Mesendoderm (in vitro differentiated cells): ENCODE measurements at regions not wholly inside any gene's neighbourhood (a gene's known extent, or its start where the extent isn't known, plus 50 kb on each side); places are given as distances from the start of the nearest gene placed in this dataset.

Experiments
- DNase-seq: peaks from one replicate; pipeline ENCODE4 v3.0.0; 2013
- H2AK5ac ChIP-seq: 2 replicates; pipeline ENCODE4 v1.6.1; 2013; ENCODE audit warnings: low read length, inconsistent platforms
- H2BK120ac ChIP-seq: 2 replicates; pipeline ENCODE4 v1.6.1; 2013; ENCODE audit warnings: low read depth, mild to moderate bottlenecking, low read length, moderate library complexity, mixed read lengths
- H2BK15ac ChIP-seq: replicated peaks from 2 replicates; pipeline ENCODE4 v1.6.1; 2013; ENCODE audit warnings: low read depth, mild to moderate bottlenecking, moderate library complexity
- H2BK5ac ChIP-seq: 2 replicates; pipeline ENCODE4 v1.6.1; 2013; ENCODE audit warnings: low read length, inconsistent platforms
- H3K18ac ChIP-seq: 2 replicates; pipeline ENCODE4 v1.6.1; 2013; ENCODE audit warnings: mild to moderate bottlenecking, low read length, mixed read lengths
- H3K23ac ChIP-seq: one replicate; pipeline ENCODE4 v1.6.1; 2013; ENCODE audit warnings: low read length
- H3K27ac ChIP-seq: 2 replicates; pipeline ENCODE4 v1.5.1; 2013; ENCODE audit warnings: low read depth, mild to moderate bottlenecking, inconsistent platforms, low read length, moderate library complexity
- H3K27me3 ChIP-seq: 2 replicates; pipeline ENCODE4 v1.6.1; 2013; ENCODE audit warnings: low read length, control low read depth, mild to moderate bottlenecking, inconsistent platforms; ENCODE audit not compliant: insufficient read depth, poor library complexity
- H3K36me3 ChIP-seq: 2 replicates; pipeline ENCODE4 v1.6.1; 2013; ENCODE audit warnings: low read length, inconsistent platforms; ENCODE audit not compliant: control insufficient read depth, insufficient read depth
- H3K4ac ChIP-seq: one replicate; pipeline ENCODE4 v1.6.1; 2013; ENCODE audit warnings: low read depth, mild to moderate bottlenecking, low read length, moderate library complexity
- H3K4me1 ChIP-seq: 2 replicates; pipeline ENCODE4 v1.6.1; 2013; ENCODE audit warnings: low read depth, low read length, inconsistent platforms; ENCODE audit not compliant: control insufficient read depth
- H3K4me2 ChIP-seq: 2 replicates; pipeline ENCODE4 v1.6.1; 2013; ENCODE audit warnings: low read length
- H3K4me3 ChIP-seq: 2 replicates; pipeline ENCODE4 v1.5.1; 2013; ENCODE audit warnings: mild to moderate bottlenecking, low read length
- H3K56ac ChIP-seq: one replicate; pipeline ENCODE4 v1.6.1; 2013; ENCODE audit warnings: low read length
- H3K79me1 ChIP-seq: 2 replicates; pipeline ENCODE4 v1.6.1; 2013; ENCODE audit warnings: low read length, inconsistent platforms
- H3K79me2 ChIP-seq: 2 replicates; pipeline ENCODE4 v1.6.1; 2013; ENCODE audit warnings: mild to moderate bottlenecking, low read length; ENCODE audit not compliant: control insufficient read depth, insufficient read depth
- H3K9ac ChIP-seq: 2 replicates; pipeline ENCODE4 v1.6.1; 2013; ENCODE audit warnings: low read length, inconsistent platforms
- H4K5ac ChIP-seq: one replicate; pipeline ENCODE4 v1.6.1; 2013; ENCODE audit warnings: low read length
- H4K8ac ChIP-seq: one replicate; pipeline ENCODE4 v1.6.1; 2013; ENCODE audit warnings: low read depth, mild to moderate bottlenecking, control low read depth, low read length, moderate library complexity
- WGBS: extraction: QIAGEN DNeasy Blood & Tissue Kit; methylation state at CpG from one replicate; pipeline ENCODE4 v1.1.7; 2013; ENCODE audit warnings: low lambda C conversion rate, missing lambda C conversion rate; ENCODE audit not compliant: insufficient coverage; ENCODE audit errors: extremely low coverage; 5-methylcytosine and 5-hydroxymethylcytosine counted together

DNA sequence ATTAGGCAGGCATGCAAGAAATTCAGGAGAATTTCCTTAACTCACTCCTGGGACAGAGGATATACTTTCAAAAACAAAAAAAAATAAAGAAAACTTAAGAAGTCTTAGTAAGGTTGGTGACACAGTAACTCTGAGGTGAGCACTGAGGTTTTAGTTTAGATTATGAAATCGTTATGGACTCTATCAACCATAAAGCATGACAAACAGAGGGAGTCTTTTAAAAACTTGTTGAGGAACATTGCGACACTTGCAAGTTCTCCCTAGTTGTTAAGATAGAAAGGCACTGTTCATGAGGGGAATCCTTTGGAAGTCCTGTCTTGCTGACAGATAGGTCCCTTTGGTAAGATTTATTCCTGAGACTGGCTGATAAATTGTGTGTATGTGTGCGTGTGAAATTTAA lies 194.3 kb upstream of the ERBB4 start:
- Histone ChIP-seq H3K4me2 (no peak overlapping the region), H3K4me3 (no peak overlapping the region), H3K79me1 (no peaks in the 10 kb centered on the region), H3K18ac (no peak overlapping the region), H3K56ac (no peak overlapping the region), H3K79me2 (no peaks in the 10 kb centered on the region), H4K8ac (no peak overlapping the region), H3K27ac (no peak overlapping the region), H3K9ac (no peak overlapping the region), H4K5ac (no peak overlapping the region), H2BK5ac (no peak overlapping the region), H3K4me1 (no peaks in the 10 kb centered on the region), H2AK5ac (no peak overlapping the region), H3K27me3 (no peaks in the 10 kb centered on the region), H3K4ac (no peak overlapping the region), H2BK120ac (no peak overlapping the region), H2BK15ac (no peak overlapping the region), H3K23ac (no peak overlapping the region), H3K36me3 (no peaks in the 10 kb centered on the region)
- DNase-seq: no peak
- WGBS: no CpG with 5 or more reads among the region's 3 CpGs

- Histone ChIP-seq H3K18ac (no peak overlapping the region), H3K27me3 (no peaks in the 10 kb centered on the region), H3K79me2 (no peaks in the 10 kb centered on the region), H3K56ac (no peak overlapping the region), H3K79me1 (no peaks in the 10 kb centered on the region), H3K4me1 (no peaks in the 10 kb centered on the region), H3K36me3 (no peaks in the 10 kb centered on the region), H3K27ac (no peak overlapping the region), H2AK5ac (no peak overlapping the region), H3K4me3 (no peak overlapping the region), H4K5ac (no peak overlapping the region), H3K4me2 (no peak overlapping the region), H3K9ac (no peak overlapping the region), H3K23ac (no peak overlapping the region), H3K4ac (no peak overlapping the region), H2BK15ac (no peak overlapping the region), H2BK5ac (no peak overlapping the region), H4K8ac (no peak overlapping the region), H2BK120ac (no peak overlapping the region)
- no peak for DNase-seq
- no CpG with 5 or more reads among the region's 2 CpGs for WGBS
Observed at GRCh38 chr2:212730994-212731393, 192.4 kb upstream of the ERBB4 start.

DNA sequence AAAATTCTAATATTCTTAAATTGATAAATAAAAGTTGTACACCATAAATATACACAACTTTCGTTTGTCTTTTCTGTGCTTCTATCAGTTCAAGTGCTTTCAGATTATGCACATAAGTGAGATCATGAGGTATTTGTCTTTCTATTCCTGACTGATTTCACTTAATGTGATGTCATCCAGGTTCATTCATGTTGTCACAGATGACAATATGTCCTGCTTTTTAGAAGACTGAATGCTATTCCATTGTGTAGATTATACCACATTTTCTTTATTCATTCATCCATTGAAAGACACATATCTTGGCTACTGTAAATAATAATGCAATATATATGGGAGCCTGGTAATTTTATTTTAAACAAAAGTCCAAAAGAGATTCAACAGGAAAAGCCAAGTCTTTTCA lies 190.1 kb upstream of the ERBB4 start:
- Histone ChIP-seq H3K4me2 (no peak overlapping the region), H3K36me3 (no peaks in the 10 kb centered on the region), H2AK5ac (no peak overlapping the region), H2BK5ac (no peak overlapping the region), H3K9ac (no peak overlapping the region), H2BK120ac (no peak overlapping the region), H2BK15ac (no peak overlapping the region), H3K27me3 (no peaks in the 10 kb centered on the region), H3K4ac (no peak overlapping the region), H3K4me3 (no peak overlapping the region), H3K56ac (no peak overlapping the region), H3K79me2 (no peaks in the 10 kb centered on the region), H3K27ac (no peak overlapping the region), H4K5ac (no peak overlapping the region), H3K79me1 (no peaks in the 10 kb centered on the region), H4K8ac (no peak overlapping the region), H3K18ac (no peak overlapping the region), H3K23ac (no peak overlapping the region), H3K4me1 (no peaks in the 10 kb centered on the region)
- no peak for DNase-seq
- WGBS: no CpG with 5 or more reads among the region's 1 CpG

GRCh38 chr2:212727751-212728150 lies 189.1 kb upstream of the ERBB4 start:
- H3K4me2 ChIP-seq: no peak overlapping the region
- H2AK5ac ChIP-seq: no peak overlapping the region
- no peaks in the 10 kb centered on the region for H3K27me3 ChIP-seq
- H2BK15ac ChIP-seq: no peak overlapping the region
- H3K79me2 ChIP-seq: no peaks in the 10 kb centered on the region
- H3K18ac ChIP-seq: no peak overlapping the region
- DNase-seq: no peak
- no peak overlapping the region for H3K4me3 ChIP-seq
- no peak overlapping the region for H2BK5ac ChIP-seq
- H3K27ac ChIP-seq: no peak overlapping the region
- no peak overlapping the region for H4K5ac ChIP-seq
- no peak overlapping the region for H2BK120ac ChIP-seq
- no peak overlapping the region for H3K56ac ChIP-seq
- H3K36me3 ChIP-seq: no peaks in the 10 kb centered on the region
- no peak overlapping the region for H3K23ac ChIP-seq
- no CpG with 5 or more reads among the region's 3 CpGs for WGBS
- no peaks in the 10 kb centered on the region for H3K79me1 ChIP-seq
- no peak overlapping the region for H3K4ac ChIP-seq
- no peak overlapping the region for H3K9ac ChIP-seq
- no peaks in the 10 kb centered on the region for H3K4me1 ChIP-seq
- H4K8ac ChIP-seq: no peak overlapping the region

DNA sequence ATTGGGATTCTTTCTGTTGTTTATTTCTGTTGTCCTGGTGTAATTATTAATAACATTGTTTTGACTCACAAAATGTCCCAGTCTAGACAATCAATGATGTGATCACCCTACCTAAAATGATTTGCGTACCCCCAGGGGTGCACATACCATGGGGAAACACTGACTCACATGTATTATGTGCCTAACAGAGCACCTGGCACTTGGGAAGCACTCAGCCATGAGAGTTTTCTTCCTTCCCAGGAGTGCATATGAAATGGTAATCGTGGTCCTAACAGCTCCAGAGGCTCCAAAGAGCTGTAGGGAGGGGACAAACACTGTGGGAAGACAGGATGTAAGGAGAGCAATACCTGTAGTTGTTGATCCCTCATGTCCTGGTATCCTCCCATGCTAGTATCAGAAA lies 187.8 kb upstream of the ERBB4 start:
- H3K9ac ChIP-seq: no peak overlapping the region
- H3K4me1 ChIP-seq: no peaks in the 10 kb centered on the region
- no peak overlapping the region for H3K4me3 ChIP-seq
- no peak overlapping the region for H3K4me2 ChIP-seq
- no peak overlapping the region for H2BK5ac ChIP-seq
- H3K36me3 ChIP-seq: no peaks in the 10 kb centered on the region
- no peak overlapping the region for H4K5ac ChIP-seq
- no CpG with 5 or more reads among the region's 2 CpGs for WGBS
- no peak overlapping the region for H3K23ac ChIP-seq
- no peak overlapping the region for H2AK5ac ChIP-seq
- H3K79me1 ChIP-seq: no peaks in the 10 kb centered on the region
- no peak overlapping the region for H4K8ac ChIP-seq
- H2BK15ac ChIP-seq: no peak overlapping the region
- no peak overlapping the region for H3K18ac ChIP-seq
- H2BK120ac ChIP-seq: no peak overlapping the region
- H3K4ac ChIP-seq: no peak overlapping the region
- H3K56ac ChIP-seq: no peak overlapping the region
- no peaks in the 10 kb centered on the region for H3K27me3 ChIP-seq
- peak; percentile 8 for DNase-seq
- H3K27ac ChIP-seq: no peak overlapping the region
- H3K79me2 ChIP-seq: no peaks in the 10 kb centered on the region

DNA sequence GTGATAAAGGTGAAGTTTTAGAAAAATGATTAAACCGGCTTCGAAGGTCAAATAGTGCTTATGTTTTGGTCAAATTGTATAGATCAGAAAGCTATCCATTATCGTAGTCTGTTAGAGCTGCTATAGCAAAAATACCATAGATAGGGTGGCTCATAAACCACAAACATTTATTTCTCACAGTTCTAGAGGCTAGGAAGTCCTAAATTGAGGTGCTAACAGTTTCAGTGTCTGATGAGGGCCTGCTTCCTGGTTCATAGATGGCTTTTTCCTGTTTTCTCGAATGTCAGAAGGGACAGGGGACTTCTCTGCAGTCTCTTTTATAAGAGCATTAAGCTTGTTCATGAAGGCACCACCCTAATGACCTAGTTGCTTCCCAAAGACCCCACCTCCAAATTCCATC lies 186.6 kb upstream of the ERBB4 start:
- Histone ChIP-seq H3K36me3 (no peaks in the 10 kb centered on the region), H4K5ac (no peak overlapping the region), H3K4me1 (no peaks in the 10 kb centered on the region), H3K56ac (no peak overlapping the region), H3K27ac (no peak overlapping the region), H3K23ac (no peak overlapping the region), H3K79me2 (no peaks in the 10 kb centered on the region), H3K4me3 (no peak overlapping the region), H2BK120ac (no peak overlapping the region), H3K4me2 (no peak overlapping the region), H4K8ac (no peak overlapping the region), H3K9ac (no peak overlapping the region), H3K27me3 (no peaks in the 10 kb centered on the region), H3K18ac (no peak overlapping the region), H3K4ac (no peak overlapping the region), H2BK15ac (no peak overlapping the region), H2AK5ac (no peak overlapping the region), H3K79me1 (no peaks in the 10 kb centered on the region), H2BK5ac (no peak overlapping the region)
- DNase-seq: no peak
- WGBS: 100% methylated on average over 2 of the region's 4 CpGs
